ENCODE measurements at regions not wholly inside any gene's neighbourhood (a gene's known extent, or its start where the extent isn't known, plus 50 kb on each side); places are given as distances from the start of the nearest gene placed in this dataset.

- intact Hi-C loops (cut with DNase I): no loop called here
These were observed 135.9 kb downstream of the CYP26B1 start for GRCh38 chr2:72011791-72012190.

GRCh38 chr2:72011370-72011689 lies 136.3 kb downstream of the CYP26B1 start:
- Histone ChIP-seq H3K27ac (no peak overlapping the region), H3K4me1 (no peaks in the 10 kb centered on the region), H3K36me3 (no peaks in the 10 kb centered on the region), H3K27me3 (peaks cover 0 to 29% (median 14%) of the 10 kb centered on the region in 7 donors), H3K9me3 (no peaks in the 10 kb centered on the region), H3K4me3 (no peak overlapping the region)
- TF ChIP-seq CTCF (IDR thresholded peaks at IDR 0.05): no peak
- 85 to 90% methylated on average over 3 of the region's 3 CpGs for WGBS, 2 donors
- ATAC-seq (no peak), DNase-seq (no peak)
- intact Hi-C loops (cut with DNase I): no loop called here

More at GRCh38 chr2:72011791-72012190, 135.9 kb downstream of the CYP26B1 start:
- Histone ChIP-seq H3K9me3 (no peaks in the 10 kb centered on the region), H3K4me1 (no peaks in the 10 kb centered on the region), H3K4me3 (no peak overlapping the region), H3K36me3 (no peaks in the 10 kb centered on the region), H3K27ac (no peak overlapping the region), H3K27me3 (peaks cover 0 to 29% (median 14%) of the 10 kb centered on the region in 7 donors)
- 81 to 89% methylated on average over 6 of the region's 6 CpGs for WGBS, 2 donors
- DNase-seq (no peak), ATAC-seq (no peak)
- no peak for TF ChIP-seq CTCF (IDR thresholded peaks at IDR 0.05)

- no peak overlapping the region for H3K4me3 ChIP-seq
- no peak for DNase-seq
- H3K36me3 ChIP-seq: no peaks in the 10 kb centered on the region
- 75 to 79% methylated on average over 13 of the region's 13 CpGs for WGBS, 2 donors
- no peaks in the 10 kb centered on the region for H3K9me3 ChIP-seq
- TF ChIP-seq CTCF (IDR thresholded peaks at IDR 0.05): no peak
- ATAC-seq: no peak
- H3K27me3 ChIP-seq: peaks cover 0 to 29% (median 14%) of the 10 kb centered on the region in 7 donors
- H3K4me1 ChIP-seq: no peaks in the 10 kb centered on the region
- intact Hi-C loops (cut with DNase I): no loop called here
- no peak overlapping the region for H3K27ac ChIP-seq
These were observed 136.9 kb downstream of the CYP26B1 start for GRCh38 chr2:72010647-72011369.

- WGBS, 2 donors: 82 to 91% methylated on average over 10 of the region's 10 CpGs
- Histone ChIP-seq H3K27ac (no peak overlapping the region), H3K27me3 (peaks cover 0 to 32% (median 14%) of the 10 kb centered on the region in 7 donors), H3K4me1 (no peaks in the 10 kb centered on the region), H3K9me3 (no peaks in the 10 kb centered on the region), H3K4me3 (no peak overlapping the region), H3K36me3 (no peaks in the 10 kb centered on the region)
- TF ChIP-seq CTCF (IDR thresholded peaks at IDR 0.05): no peak
- no peak for DNase-seq
- no peak for ATAC-seq
- intact Hi-C loops (cut with DNase I): no loop called here
These were observed 139.1 kb downstream of the CYP26B1 start for GRCh38 chr2:72008608-72009007.
